WERI-Rb-1 (cell line): ENCODE measurements at regions not wholly inside any gene's neighbourhood (a gene's known extent, or its start where the extent isn't known, plus 50 kb on each side); places are given as distances from the start of the nearest gene placed in this dataset.

ENCODE experiments used
- DNase-seq: peaks from one replicate; pipeline ENCODE4 v3.0.0-alpha.2; 2020
- H3K27ac ChIP-seq: fragments of 250-450 bp; sonication (Bioruptor Pico); 2 replicates; pipeline ENCODE4 v1.5.1; 2020; ENCODE audit warnings: mild to moderate bottlenecking, moderate library complexity
- H3K27me3 ChIP-seq: fragments of 250-450 bp; sonication (Bioruptor Pico); 2 replicates; pipeline ENCODE4 v1.5.1; 2021; ENCODE audit warnings: mild to moderate bottlenecking, low read depth, moderate library complexity; ENCODE audit not compliant: insufficient read depth, severe bottlenecking
- H3K36me3 ChIP-seq: fragments of 250-450 bp; sonication (Bioruptor Pico); 2 replicates; pipeline ENCODE4 v1.5.1; 2020; ENCODE audit warnings: mild to moderate bottlenecking, moderate library complexity
- H3K4me3 ChIP-seq: 2 replicates; pipeline ENCODE4 v1.5.1; 2011; ENCODE audit warnings: low read depth, mild to moderate bottlenecking, control low read depth, low read length
- H3K9me3 ChIP-seq: fragments of 250-450 bp; sonication (Bioruptor Pico); 2 replicates; pipeline ENCODE4 v1.5.1; 2021; ENCODE audit warnings: mild to moderate bottlenecking, moderate library complexity; ENCODE audit not compliant: severe bottlenecking
- CTCF ChIP-seq: IDR thresholded peaks from 2 replicates; pipeline ENCODE4 v1.5.1; 2011; ENCODE audit warnings: low read depth, mild to moderate bottlenecking, control low read depth, inconsistent platforms, low read length

GRCh38 chr5:74401281-74401945, 239.1 kb downstream of the ENC1 start:
- Histone ChIP-seq H3K9me3 (no peaks in the 10 kb centered on the region), H3K36me3 (no peaks in the 10 kb centered on the region), H3K27ac (no peak overlapping the region), H3K4me3 (no peak overlapping the region), H3K27me3 (no peaks in the 10 kb centered on the region)
- no peak for TF ChIP-seq CTCF
- DNase-seq: no peak

GRCh38 chr5:74400067-74400466, 240.5 kb downstream of the ENC1 start:
- no peak for TF ChIP-seq CTCF
- DNase-seq: no peak
- no peak overlapping the region for H3K27ac ChIP-seq
- H3K4me3 ChIP-seq: no peak overlapping the region
- H3K9me3 ChIP-seq: no peaks in the 10 kb centered on the region
- no peaks in the 10 kb centered on the region for H3K27me3 ChIP-seq
- H3K36me3 ChIP-seq: no peaks in the 10 kb centered on the region

- Histone ChIP-seq H3K27ac (no peak overlapping the region), H3K27me3 (no peaks in the 10 kb centered on the region), H3K4me3 (no peak overlapping the region), H3K9me3 (no peaks in the 10 kb centered on the region), H3K36me3 (no peaks in the 10 kb centered on the region)
- TF ChIP-seq CTCF: no peak
- no peak for DNase-seq
Observed at GRCh38 chr5:74396913-74397622, 243.5 kb downstream of the ENC1 start.

GRCh38 chr5:74394916-74395880, 245.3 kb downstream of the ENC1 start:
- H3K9me3 ChIP-seq: no peaks in the 10 kb centered on the region
- no peak overlapping the region for H3K27ac ChIP-seq
- peak; percentile 65 for DNase-seq
- H3K27me3 ChIP-seq: no peaks in the 10 kb centered on the region
- TF ChIP-seq CTCF: peak; percentile 64
- H3K4me3 ChIP-seq: no peak overlapping the region
- no peaks in the 10 kb centered on the region for H3K36me3 ChIP-seq

GRCh38 chr5:74394528-74394915, 246.0 kb downstream of the ENC1 start:
- peak; percentile 30; the same call in 1 of the 2 replicates for TF ChIP-seq CTCF
- no peaks in the 10 kb centered on the region for H3K36me3 ChIP-seq
- no peaks in the 10 kb centered on the region for H3K27me3 ChIP-seq
- DNase-seq: no peak
- no peak overlapping the region for H3K27ac ChIP-seq
- H3K9me3 ChIP-seq: no peaks in the 10 kb centered on the region
- no peak overlapping the region for H3K4me3 ChIP-seq
